GM19193 (cell line): ENCODE measurements at regions not wholly inside any gene's neighbourhood (a gene's known extent, or its start where the extent isn't known, plus 50 kb on each side); places are given as distances from the start of the nearest gene placed in this dataset.

Source experiments
- POLR2A ChIP-seq: IDR thresholded peaks from 4 replicates; pipeline ENCODE4 v1.6.1; 2011; ENCODE audit not compliant: insufficient read depth, insufficient read length; ENCODE audit errors: extremely low read depth

- TF ChIP-seq POLR2A = no peak
These were observed 1224.7 kb downstream of the BRD1 start for GRCh38 chr22:48602805-48603518.

GRCh38 chr22:48600681-48601080 lies 1227.0 kb downstream of the BRD1 start:
- TF ChIP-seq POLR2A = no peak

GRCh38 chr22:48600171-48600570 lies 1227.5 kb downstream of the BRD1 start:
- TF ChIP-seq POLR2A = no peak

GRCh38 chr22:48599346-48599745 lies 1228.3 kb downstream of the BRD1 start:
- TF ChIP-seq POLR2A = no peak

- no peak for TF ChIP-seq POLR2A
These were observed 1231.4 kb downstream of the BRD1 start for GRCh38 chr22:48596111-48596850.

GRCh38 chr22:48595511-48595905 lies 1232.2 kb downstream of the BRD1 start:
- TF ChIP-seq POLR2A = no peak

GRCh38 chr22:48594757-48595510 lies 1232.7 kb downstream of the BRD1 start:
- no peak for TF ChIP-seq POLR2A

GRCh38 chr22:48594016-48594756 lies 1233.5 kb downstream of the BRD1 start:
- TF ChIP-seq POLR2A = no peak

- TF ChIP-seq POLR2A = no peak
These were observed 1234.1 kb downstream of the BRD1 start for GRCh38 chr22:48593551-48593950.

- TF ChIP-seq POLR2A = no peak
These were observed 1234.7 kb downstream of the BRD1 start for GRCh38 chr22:48592931-48593330.

- TF ChIP-seq POLR2A = no peak
These were observed 1235.2 kb downstream of the BRD1 start for GRCh38 chr22:48592488-48592887.

GRCh38 chr22:48592066-48592345 lies 1235.7 kb downstream of the BRD1 start:
- TF ChIP-seq POLR2A = no peak

- no peak for TF ChIP-seq POLR2A
These were observed 1236.2 kb downstream of the BRD1 start for GRCh38 chr22:48591286-48592065.

- TF ChIP-seq POLR2A = no peak
These were observed 1237.8 kb downstream of the BRD1 start for GRCh38 chr22:48589901-48590300.
